Activated CD4-positive, alpha-beta T cell treated with anti-CD3 and anti-CD28 coated beads, Interleukin-10, Interleukin-2, amounts not matched to agents 100 ng/mL and 50 ng/mL, durations not matched to agents 16 hours and 8 hours (primary cell): ENCODE measurements at regions not wholly inside any gene's neighbourhood (a gene's known extent, or its start where the extent isn't known, plus 50 kb on each side); places are given as distances from the start of the nearest gene placed in this dataset.
"Not testable (repeated sequence)": the region's sequence is repeated elsewhere in the genome, so short reads cannot be mapped to it uniquely, and the experiment has no call there.

ENCODE experiments used
- DNase-seq: peaks from one replicate; pipeline ENCODE4 v3.0.0-alpha.2; 2020

GRCh38 chr7:87007038-87007437, 52.4 kb downstream of the ELAPOR2 start:
- DNase-seq: peak; percentile 2

- no peak for DNase-seq
Observed at GRCh38 chr7:87004956-87005355, 54.5 kb downstream of the ELAPOR2 start.

- no peak for DNase-seq
Observed at GRCh38 chr7:87003872-87004798, 55.3 kb downstream of the ELAPOR2 start.

DNA sequence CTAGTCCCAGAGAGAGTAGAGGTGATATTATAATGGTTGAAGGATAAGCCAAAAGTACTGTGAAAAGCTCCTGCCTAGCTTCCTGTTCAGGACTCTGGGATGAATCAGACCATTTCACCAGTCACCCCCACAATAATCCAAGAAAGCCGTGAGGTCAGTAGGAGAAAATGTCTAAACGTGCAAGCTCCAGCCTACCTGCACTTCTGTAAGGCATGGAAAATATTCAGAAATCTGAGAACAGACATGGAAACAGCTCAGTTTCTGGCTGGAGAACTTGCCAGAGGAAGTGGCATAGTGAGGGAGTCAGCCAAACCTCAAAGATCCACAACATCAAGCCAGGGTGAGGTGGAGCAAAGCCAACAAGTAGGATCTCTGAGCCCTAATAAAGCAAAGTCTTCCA, 58.2 kb downstream of the ELAPOR2 start:
- no peak for DNase-seq

- DNase-seq: no peak
Observed at GRCh38 chr7:87000344-87000743, 59.1 kb downstream of the ELAPOR2 start.

DNA sequence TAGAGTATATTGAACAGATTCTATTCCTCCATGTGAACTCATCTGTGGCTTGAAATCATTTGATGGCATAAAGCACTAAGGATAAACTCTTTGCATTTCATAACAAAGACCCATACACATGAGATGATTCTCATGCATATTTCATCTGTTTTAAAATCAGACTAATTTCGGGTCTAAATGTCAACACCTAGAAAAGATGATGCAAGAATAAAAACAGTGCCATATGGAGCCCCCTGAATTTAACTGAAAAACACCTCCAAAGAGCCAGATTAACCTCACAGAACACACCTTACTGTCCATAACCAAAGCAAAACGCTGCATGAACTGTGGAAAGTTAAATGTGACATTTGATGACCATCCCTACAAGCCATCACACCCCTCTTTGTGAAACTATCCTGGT, 59.7 kb downstream of the ELAPOR2 start:
- DNase-seq: no peak

GRCh38 chr7:86995814-86996213, 63.6 kb downstream of the ELAPOR2 start:
- no peak for DNase-seq

GRCh38 chr7:86995052-86995725, 64.3 kb downstream of the ELAPOR2 start:
- no peak for DNase-seq

- DNase-seq: no peak
Observed at GRCh38 chr7:86991771-86992191, 67.7 kb downstream of the ELAPOR2 start.

- no peak for DNase-seq
Observed at GRCh38 chr7:86991093-86991769, 68.2 kb downstream of the ELAPOR2 start.

- no peak for DNase-seq
Observed at GRCh38 chr7:86989407-86989806, 70.0 kb downstream of the ELAPOR2 start.

DNA sequence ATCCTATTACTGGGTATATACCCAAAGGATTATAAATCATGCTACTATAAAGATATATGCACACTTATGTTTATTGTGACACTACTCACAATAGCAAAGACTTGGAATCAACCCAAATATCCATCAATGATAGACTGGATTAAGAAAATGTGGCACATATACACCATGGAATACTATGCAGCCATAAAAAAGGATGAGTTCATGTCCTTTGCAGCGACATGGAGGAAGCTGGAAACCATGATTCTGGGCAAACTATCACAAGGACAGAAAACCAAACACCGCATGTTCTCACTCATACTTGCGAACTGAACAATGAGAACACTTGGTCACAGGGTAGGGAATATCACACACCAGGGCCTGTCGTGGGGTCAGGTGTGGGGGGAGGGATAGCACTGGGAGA, 71.6 kb downstream of the ELAPOR2 start:
- DNase-seq: not testable (repeated sequence)

DNA sequence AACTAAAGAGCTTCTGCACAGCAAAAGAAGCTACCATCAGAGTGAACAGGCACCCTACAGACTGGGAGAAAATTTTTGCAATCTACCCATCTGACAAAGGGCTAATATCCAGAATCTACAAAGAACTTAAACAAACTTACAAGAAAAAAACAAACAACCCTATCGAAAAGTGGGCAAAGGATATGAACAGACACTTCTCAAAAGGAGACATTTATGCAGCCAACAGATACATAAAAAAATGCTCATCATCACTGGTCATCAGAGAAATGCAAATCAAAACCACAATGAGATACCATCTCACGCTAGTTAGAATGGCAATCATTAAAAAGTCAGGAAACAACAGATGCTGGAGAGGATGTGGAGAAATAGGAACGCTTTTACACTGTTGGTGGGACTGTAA, 72.1 kb downstream of the ELAPOR2 start:
- DNase-seq: not testable (repeated sequence)

DNA sequence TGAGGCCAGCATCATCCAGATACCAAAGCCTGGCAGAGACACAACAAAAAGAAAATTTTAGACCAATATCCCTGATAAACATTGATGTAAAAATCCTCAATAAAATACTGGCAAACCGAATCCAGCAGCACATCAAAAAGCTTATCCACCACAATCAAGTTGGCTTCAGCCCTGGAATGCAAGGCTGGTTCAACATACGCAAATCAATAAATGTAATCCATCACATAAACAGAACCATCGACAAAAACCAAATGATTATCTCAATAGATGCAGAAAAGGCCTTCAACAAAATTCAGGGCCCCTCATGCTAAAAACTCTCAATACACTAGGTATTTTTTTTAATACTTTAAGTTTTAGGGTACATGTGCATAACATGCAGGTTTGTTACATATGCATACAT, 74.1 kb downstream of the ELAPOR2 start:
- not testable (repeated sequence) for DNase-seq

DNA sequence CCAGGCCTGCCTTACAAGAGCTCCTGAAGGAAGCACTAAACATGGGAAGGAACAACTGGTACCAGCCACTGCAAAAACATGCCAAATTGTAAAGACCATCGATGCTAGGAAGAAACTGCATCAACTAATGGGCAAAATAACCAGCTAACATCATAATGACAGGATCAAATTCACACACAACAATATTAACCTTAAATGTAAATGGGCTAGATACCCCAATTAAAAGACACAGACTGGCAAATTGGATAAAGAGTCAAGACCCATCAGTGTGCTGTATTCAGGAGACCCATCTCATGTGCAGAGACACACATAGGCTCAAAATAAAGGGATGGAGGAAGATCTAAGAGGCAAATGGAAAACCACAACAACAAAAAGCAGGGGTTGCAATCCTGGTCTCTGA, 75.8 kb downstream of the ELAPOR2 start:
- not testable (repeated sequence) for DNase-seq

DNA sequence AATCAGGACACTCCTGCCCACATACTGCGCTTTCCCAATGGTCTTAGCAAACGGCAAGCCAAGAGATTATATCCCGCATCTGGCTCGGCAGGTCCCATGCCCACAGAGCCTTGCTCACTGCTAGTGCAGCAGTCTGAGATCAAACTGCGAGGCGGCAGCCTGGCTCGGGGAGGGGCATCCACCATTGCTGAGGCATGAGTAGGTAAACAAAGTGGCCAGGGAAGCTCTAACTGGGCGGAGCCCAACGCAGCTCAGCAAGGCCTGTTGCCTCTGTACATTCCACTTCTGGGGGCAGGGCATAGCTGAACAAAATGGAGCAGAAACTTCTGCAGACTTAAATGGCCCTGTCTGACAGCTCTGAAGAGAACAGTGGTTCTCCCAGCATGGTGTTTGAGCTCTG, 77.5 kb downstream of the ELAPOR2 start:
- DNase-seq: not testable (repeated sequence)

DNA sequence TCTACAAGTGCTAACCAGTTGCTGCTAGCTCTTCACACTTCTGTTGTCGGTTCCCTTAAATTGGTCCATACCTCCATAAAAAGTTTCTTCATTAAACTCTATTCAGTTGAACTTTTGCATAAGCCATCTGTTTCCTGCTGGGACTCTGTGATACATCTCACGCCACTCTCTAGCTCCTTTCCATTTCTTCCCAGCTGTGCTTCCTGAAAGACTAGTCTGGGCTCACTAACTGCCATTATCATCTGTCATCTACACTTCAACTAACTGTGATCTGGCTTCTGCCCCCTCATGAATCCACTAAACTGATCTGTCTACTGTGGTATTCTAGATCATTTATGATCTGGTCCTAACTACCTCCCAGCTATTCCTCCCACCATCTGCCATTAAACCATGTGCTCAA, 78.3 kb downstream of the ELAPOR2 start:
- no peak for DNase-seq

DNA sequence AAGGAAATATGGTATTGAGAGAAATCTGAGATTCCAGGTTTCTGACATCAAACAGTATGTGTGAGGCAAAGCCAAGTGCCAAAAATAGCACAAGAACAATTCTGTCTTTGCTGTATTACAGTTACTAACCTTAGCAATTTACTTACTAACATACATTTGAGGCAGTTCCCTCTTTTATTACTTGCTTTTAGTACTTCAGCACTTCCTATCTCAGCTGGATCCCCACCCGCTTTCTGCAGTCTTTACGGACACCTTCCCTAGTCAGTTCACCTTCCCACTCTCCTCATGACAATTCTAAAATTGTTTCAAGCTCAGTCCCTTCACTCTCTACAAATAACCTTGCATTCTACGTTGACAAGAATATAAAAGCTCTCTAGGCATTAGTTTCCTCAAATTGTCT, 79.2 kb downstream of the ELAPOR2 start:
- no peak for DNase-seq

- DNase-seq: peak; percentile 70
Observed at GRCh38 chr7:86978808-86979506, 80.5 kb downstream of the ELAPOR2 start.

GRCh38 chr7:86976958-86977357, 82.5 kb downstream of the ELAPOR2 start:
- DNase-seq: no peak

DNA sequence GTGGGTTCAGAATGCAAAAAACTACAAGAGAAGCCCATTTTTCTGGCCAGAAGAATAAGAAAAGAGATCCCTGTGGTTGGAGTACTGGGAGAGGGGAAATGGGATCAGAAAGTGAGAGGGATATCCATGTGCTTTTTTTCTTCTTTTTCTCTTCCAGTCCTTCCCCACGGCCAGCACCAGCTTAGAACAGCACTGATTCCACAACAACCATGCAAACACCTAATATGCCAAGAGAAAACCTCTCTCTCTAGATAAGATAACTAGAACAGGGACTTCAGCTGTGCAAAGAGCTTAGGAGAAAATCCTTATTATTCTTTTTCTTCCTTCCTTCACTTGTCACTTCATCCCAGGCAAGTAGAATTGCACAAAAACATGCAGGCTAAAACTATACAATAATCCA, 83.5 kb downstream of the ELAPOR2 start:
- no peak for DNase-seq

DNA sequence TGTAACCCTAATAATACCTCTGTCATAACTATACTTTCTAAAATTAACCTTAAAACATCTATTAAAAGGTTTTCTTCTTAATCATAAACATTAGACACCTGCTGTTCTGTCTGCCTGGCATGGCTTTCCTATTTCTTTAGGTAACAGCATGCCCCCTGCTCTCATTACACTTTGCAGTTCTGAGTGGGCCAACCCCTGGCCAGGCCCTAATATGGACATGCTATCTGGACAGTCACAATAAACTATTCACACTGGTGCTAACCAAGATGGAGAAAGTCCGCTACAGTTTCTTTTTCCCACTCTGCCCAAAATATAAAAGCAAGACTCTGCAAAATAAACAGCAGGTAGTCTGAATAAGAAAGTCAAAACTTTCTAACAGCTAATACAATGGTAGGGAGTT, 84.0 kb downstream of the ELAPOR2 start:
- DNase-seq: no peak

DNA sequence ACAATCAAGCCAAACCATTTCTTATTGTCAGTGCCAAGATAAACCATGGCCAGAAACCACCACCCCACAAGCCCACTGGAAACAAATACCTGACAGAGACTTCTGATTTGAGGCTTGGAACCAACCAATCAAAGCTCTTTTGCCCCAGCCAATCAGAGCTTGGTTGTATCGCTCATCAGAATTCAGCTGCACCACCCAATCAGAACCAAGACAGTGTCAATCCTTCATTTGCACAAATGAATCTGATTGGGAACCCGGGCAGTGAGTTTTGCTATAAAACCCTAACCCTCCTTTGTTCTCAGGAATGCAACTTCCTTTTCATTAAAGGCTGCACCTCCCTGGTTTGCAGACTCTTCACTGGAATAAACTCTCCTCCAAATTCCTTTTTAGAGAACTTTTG, 87.4 kb downstream of the ELAPOR2 start:
- DNase-seq: no peak
